ENCODE measurements at regions not wholly inside any gene's neighbourhood (a gene's known extent, or its start where the extent isn't known, plus 50 kb on each side); places are given as distances from the start of the nearest gene placed in this dataset.

- DNase-seq (ENCODE audit: low spot score) = no peak
- TF ChIP-seq CTCF (IDR thresholded peaks at IDR 0.05; ENCODE audit: extremely low read depth, missing control alignments) = no peak
Measured at GRCh38 chr10:130989670-130990232, 321.8 kb downstream of the TCERG1L start.

- no peak for DNase-seq (ENCODE audit: low spot score)
- no peak for TF ChIP-seq CTCF (IDR thresholded peaks at IDR 0.05; ENCODE audit: extremely low read depth, missing control alignments)
Measured at GRCh38 chr10:130990486-130990885, 321.0 kb downstream of the TCERG1L start.

- no peak for TF ChIP-seq CTCF (IDR thresholded peaks at IDR 0.05; ENCODE audit: extremely low read depth, missing control alignments)
Measured at GRCh38 chr10:130992802-130993523, 318.6 kb downstream of the TCERG1L start.

GRCh38 chr10:130993612-130994011, 317.9 kb downstream of the TCERG1L start:
- no peak for DNase-seq (ENCODE audit: low spot score)

More at GRCh38 chr10:130992802-130993523, 318.6 kb downstream of the TCERG1L start:
- no peak for DNase-seq (ENCODE audit: low spot score)

GRCh38 chr10:130994191-130994590, 317.3 kb downstream of the TCERG1L start:
- no peak for DNase-seq (ENCODE audit: low spot score)
- no peak for TF ChIP-seq CTCF (IDR thresholded peaks at IDR 0.05; ENCODE audit: extremely low read depth, missing control alignments)

More at GRCh38 chr10:130993612-130994011, 317.9 kb downstream of the TCERG1L start:
- TF ChIP-seq CTCF (IDR thresholded peaks at IDR 0.05; ENCODE audit: extremely low read depth, missing control alignments) = no peak

- DNase-seq (ENCODE audit: low spot score) = no peak
- TF ChIP-seq CTCF (IDR thresholded peaks at IDR 0.05; ENCODE audit: extremely low read depth, missing control alignments) = no peak
Measured at GRCh38 chr10:130994845-130995244, 316.7 kb downstream of the TCERG1L start.

GRCh38 chr10:130997267-130998045, 314.1 kb downstream of the TCERG1L start:
- no peak for TF ChIP-seq CTCF (IDR thresholded peaks at IDR 0.05; ENCODE audit: extremely low read depth, missing control alignments)
- DNase-seq (ENCODE audit: low spot score) = no peak
